ENCODE measurements at regions not wholly inside any gene's neighbourhood (a gene's known extent, or its start where the extent isn't known, plus 50 kb on each side); places are given as distances from the start of the nearest gene placed in this dataset.

DNA sequence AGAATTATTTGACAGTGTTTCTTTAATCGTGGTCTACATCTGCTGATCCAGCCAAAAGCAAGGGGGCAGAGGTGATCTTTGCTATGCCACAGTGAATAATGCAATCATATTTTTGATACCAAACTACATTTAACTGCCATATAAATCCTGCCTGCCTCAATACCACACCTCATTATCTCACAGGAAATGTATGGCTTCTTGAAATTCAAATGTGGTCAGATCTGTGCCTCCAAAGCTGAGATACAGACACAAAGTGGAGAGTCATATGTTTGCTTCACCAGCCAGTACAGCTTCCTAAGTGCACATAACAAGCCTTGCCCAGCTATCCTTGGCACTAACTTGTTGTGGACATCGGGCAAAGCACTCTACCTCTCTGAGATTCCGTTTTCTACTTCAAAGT lies 250.0 kb upstream of the NFIA start:
- TF ChIP-seq ARNTL (CRISPR knock-in tag; IDR thresholded peaks at IDR 0.05; ENCODE audit: borderline replicate concordance, low read depth) (no peak), CSRNP3 (CRISPR knock-in tag; IDR thresholded peaks at IDR 0.05) (no peak), CREB5 (CRISPR knock-in tag; IDR thresholded peaks at IDR 0.05; ENCODE audit: low read depth) (no peak), CSDC2 (CRISPR knock-in tag; IDR thresholded peaks at IDR 0.05) (no peak), RARB (CRISPR knock-in tag; IDR thresholded peaks at IDR 0.05) (no peak), ZNF565 (CRISPR knock-in tag; conservative IDR thresholded peaks at IDR 0.05; ENCODE audit: low read depth) (no peak), ZNF70 (CRISPR knock-in tag; IDR thresholded peaks at IDR 0.05) (no peak), ZNF8 (CRISPR knock-in tag; IDR thresholded peaks at IDR 0.05) (no peak), SNAI2 (CRISPR knock-in tag; IDR thresholded peaks at IDR 0.05) (no peak), BACH2 (CRISPR knock-in tag; IDR thresholded peaks at IDR 0.05; ENCODE audit: borderline replicate concordance) (no peak), TCF4 (CRISPR knock-in tag; IDR thresholded peaks at IDR 0.05; ENCODE audit: borderline replicate concordance) (no peak), ESRRG (CRISPR knock-in tag; IDR thresholded peaks at IDR 0.05) (no peak), PPARA (CRISPR knock-in tag; IDR thresholded peaks at IDR 0.05; ENCODE audit: borderline replicate concordance) (no peak), ISL1 (CRISPR knock-in tag; IDR thresholded peaks at IDR 0.05) (no peak)
- TF ChIP-seq, protein P1, sequence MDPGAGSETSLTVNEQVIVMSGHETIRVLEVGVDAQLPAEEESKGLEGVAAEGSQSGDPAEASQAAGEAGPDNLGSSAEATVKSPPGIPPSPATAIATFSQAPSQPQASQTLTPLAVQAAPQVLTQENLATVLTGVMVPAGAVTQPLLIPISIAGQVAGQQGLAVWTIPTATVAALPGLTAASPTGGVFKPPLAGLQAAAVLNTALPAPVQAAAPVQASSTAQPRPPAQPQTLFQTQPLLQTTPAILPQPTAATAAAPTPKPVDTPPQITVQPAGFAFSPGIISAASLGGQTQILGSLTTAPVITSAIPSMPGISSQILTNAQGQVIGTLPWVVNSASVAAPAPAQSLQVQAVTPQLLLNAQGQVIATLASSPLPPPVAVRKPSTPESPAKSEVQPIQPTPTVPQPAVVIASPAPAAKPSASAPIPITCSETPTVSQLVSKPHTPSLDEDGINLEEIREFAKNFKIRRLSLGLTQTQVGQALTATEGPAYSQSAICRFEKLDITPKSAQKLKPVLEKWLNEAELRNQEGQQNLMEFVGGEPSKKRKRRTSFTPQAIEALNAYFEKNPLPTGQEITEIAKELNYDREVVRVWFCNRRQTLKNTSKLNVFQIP (CRISPR knock-in tag; IDR thresholded peaks at IDR 0.05; ENCODE audit: borderline replicate concordance, low read depth), result no peak
- TF ChIP-seq, protein P2, sequence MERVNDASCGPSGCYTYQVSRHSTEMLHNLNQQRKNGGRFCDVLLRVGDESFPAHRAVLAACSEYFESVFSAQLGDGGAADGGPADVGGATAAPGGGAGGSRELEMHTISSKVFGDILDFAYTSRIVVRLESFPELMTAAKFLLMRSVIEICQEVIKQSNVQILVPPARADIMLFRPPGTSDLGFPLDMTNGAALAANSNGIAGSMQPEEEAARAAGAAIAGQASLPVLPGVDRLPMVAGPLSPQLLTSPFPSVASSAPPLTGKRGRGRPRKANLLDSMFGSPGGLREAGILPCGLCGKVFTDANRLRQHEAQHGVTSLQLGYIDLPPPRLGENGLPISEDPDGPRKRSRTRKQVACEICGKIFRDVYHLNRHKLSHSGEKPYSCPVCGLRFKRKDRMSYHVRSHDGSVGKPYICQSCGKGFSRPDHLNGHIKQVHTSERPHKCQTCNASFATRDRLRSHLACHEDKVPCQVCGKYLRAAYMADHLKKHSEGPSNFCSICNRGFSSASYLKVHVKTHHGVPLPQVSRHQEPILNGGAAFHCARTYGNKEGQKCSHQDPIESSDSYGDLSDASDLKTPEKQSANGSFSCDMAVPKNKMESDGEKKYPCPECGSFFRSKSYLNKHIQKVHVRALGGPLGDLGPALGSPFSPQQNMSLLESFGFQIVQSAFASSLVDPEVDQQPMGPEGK (CRISPR knock-in tag; IDR thresholded peaks at IDR 0.05; ENCODE audit: borderline replicate concordance), result no peak
- ATAC-seq, result no peak

GRCh38 chr1:60831780-60832179 lies 250.6 kb upstream of the NFIA start:
- no peak for ATAC-seq
- TF ChIP-seq OSR1 (CRISPR knock-in tag; IDR thresholded peaks at IDR 0.05) (no peak), ZNF8 (CRISPR knock-in tag; IDR thresholded peaks at IDR 0.05) (no peak), ZFP3 (CRISPR knock-in tag; IDR thresholded peaks at IDR 0.05) (no peak), ARNTL (CRISPR knock-in tag; IDR thresholded peaks at IDR 0.05; ENCODE audit: borderline replicate concordance, low read depth) (no peak), SNAI2 (CRISPR knock-in tag; IDR thresholded peaks at IDR 0.05) (no peak)
- TF ChIP-seq, protein P2 (CRISPR knock-in tag; IDR thresholded peaks at IDR 0.05; ENCODE audit: borderline replicate concordance), result no peak

- no peak for ATAC-seq
- TF ChIP-seq ZNF565 (CRISPR knock-in tag; conservative IDR thresholded peaks at IDR 0.05; ENCODE audit: low read depth) (no peak), OSR1 (CRISPR knock-in tag; IDR thresholded peaks at IDR 0.05) (no peak), ZFP30 (CRISPR knock-in tag; IDR thresholded peaks at IDR 0.05) (no peak), RARB (CRISPR knock-in tag; IDR thresholded peaks at IDR 0.05) (no peak), ARNTL (CRISPR knock-in tag; IDR thresholded peaks at IDR 0.05; ENCODE audit: borderline replicate concordance, low read depth) (no peak), PPARA (CRISPR knock-in tag; IDR thresholded peaks at IDR 0.05; ENCODE audit: borderline replicate concordance) (no peak), TOX (CRISPR knock-in tag; IDR thresholded peaks at IDR 0.05; ENCODE audit: borderline replicate concordance) (no peak), SNAI2 (CRISPR knock-in tag; IDR thresholded peaks at IDR 0.05) (no peak), GLIS3 (CRISPR knock-in tag; IDR thresholded peaks at IDR 0.05) (no peak), TCF4 (CRISPR knock-in tag; IDR thresholded peaks at IDR 0.05; ENCODE audit: borderline replicate concordance) (no peak), TSHZ2 (CRISPR knock-in tag; IDR thresholded peaks at IDR 0.05) (no peak), ZC3H10 (CRISPR knock-in tag; IDR thresholded peaks at IDR 0.05) (no peak), CREB5 (CRISPR knock-in tag; IDR thresholded peaks at IDR 0.05; ENCODE audit: low read depth) (no peak)
- TF ChIP-seq, protein P1 (CRISPR knock-in tag; IDR thresholded peaks at IDR 0.05; ENCODE audit: borderline replicate concordance, low read depth), result no peak
These were observed 253.4 kb upstream of the NFIA start for GRCh38 chr1:60828944-60829343.
